D341Med (cell line): ENCODE measurements at regions not wholly inside any gene's neighbourhood (a gene's known extent, or its start where the extent isn't known, plus 50 kb on each side); places are given as distances from the start of the nearest gene placed in this dataset.

Source experiments
- DNase-seq: peaks from one replicate; pipeline ENCODE4 v3.0.0; 2012; ENCODE audit warnings: low spot score

DNA sequence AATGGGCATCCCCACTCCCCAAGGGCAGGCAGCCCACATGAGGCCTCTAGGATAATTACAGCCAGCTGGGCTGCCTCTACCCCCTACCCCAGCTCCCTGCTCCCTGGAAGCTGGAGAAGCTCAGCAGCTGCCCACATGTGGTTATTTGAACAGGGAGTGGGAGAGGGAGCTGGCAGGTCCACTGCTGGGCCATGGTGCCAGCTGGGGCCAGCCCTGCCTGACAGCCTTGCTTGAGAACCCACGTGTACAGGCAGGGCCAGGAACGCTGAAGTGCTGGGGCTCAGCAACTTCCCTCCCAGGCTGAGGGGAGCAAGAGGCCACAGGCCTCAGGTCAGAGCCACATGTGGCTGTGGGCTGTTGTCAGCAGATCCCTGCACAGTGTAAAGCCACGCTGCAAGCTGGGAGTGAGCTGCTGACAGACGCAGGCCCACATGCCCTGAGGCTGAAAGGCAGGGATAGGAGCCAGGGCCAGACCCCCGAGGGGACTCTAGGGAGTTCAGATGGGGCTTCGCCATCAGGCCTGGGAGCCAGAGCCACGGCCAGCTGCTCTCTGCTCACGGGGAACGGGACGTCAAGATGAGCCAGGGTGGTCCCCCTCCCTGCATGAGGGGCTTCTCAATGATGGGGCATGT lies 129.0 kb downstream of the SYF2 start:
- no peak for DNase-seq

DNA sequence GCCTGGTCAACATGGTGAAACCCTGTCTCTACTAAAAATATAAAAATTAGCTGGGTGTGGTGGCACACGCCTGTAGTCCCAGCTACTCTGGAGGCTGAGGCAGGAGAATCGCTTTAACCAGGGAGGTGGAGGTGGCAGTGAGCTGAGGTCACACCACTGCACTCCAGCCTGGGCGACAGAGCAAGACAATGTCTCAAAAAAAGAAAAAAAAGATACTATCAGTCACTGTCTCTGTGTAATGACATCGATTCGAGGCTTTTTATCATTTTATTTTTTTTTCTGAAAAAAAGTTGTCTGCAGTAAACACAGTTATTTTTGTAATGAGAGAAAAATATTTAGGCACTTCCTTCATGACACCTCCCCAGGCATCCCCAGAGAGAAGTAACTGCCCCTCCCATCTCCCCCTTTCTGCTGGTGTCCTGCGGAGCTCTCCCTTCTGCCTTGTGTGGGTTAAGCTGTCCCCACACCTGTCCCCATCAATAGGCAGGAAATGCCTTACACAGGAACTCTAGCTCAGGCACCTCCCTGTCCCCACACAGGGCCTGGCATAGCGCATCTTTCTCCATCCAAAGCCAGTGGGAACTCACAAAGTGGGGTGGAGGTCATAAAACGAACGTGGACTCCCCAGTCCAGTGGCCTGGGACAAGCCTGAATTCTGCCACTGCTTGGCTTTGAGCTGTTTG lies 132.0 kb downstream of the SYF2 start:
- DNase-seq: no peak

DNA sequence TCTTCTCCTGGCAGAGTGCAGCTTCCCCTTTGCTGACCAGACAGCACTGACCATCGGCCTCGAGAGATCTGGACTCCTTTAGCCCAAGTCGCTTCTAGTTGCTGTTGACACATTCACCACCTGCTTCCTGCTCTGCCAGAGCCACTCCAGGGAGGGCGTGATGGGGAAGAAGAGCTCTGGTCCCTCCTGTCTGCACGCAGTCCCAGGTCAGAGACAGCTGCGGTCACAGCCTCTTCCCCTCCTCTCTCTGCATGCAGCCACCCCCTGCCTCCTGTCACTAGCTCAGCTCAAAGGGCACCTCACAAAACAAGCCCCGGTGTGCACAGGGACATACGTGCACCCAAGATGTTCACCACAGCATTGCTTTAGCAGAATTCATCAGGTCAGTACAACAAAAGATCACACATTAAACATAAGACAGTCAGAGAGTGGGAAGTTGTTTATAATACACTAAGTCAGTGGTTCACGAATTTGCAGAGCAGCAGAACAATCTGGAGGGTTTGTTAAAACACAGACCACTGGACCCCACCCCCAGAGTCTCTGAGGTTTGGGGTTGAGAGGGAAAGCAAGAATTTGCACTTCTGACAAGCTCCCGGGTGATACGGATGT lies 132.9 kb downstream of the SYF2 start:
- DNase-seq: no peak

DNA sequence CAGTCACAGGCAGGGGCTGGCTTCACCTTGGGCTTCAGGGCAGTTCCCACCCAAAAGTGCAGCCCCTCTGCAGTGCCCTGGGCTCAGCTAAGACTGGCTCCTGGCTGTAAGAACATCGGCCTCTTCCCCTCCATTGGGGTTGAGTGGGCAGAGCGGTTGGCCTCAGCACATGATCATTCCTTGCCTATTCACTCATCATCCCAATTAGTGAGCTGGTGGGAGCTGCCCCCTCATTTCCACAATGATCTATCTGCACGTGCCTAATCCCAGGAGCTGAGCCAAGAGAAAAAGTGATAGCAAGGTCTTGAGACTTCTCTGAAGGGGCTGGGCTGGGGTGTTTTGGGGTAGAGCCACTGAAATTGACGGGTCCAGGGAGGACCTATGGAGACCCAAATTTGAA lies 133.6 kb downstream of the SYF2 start:
- no peak for DNase-seq

DNA sequence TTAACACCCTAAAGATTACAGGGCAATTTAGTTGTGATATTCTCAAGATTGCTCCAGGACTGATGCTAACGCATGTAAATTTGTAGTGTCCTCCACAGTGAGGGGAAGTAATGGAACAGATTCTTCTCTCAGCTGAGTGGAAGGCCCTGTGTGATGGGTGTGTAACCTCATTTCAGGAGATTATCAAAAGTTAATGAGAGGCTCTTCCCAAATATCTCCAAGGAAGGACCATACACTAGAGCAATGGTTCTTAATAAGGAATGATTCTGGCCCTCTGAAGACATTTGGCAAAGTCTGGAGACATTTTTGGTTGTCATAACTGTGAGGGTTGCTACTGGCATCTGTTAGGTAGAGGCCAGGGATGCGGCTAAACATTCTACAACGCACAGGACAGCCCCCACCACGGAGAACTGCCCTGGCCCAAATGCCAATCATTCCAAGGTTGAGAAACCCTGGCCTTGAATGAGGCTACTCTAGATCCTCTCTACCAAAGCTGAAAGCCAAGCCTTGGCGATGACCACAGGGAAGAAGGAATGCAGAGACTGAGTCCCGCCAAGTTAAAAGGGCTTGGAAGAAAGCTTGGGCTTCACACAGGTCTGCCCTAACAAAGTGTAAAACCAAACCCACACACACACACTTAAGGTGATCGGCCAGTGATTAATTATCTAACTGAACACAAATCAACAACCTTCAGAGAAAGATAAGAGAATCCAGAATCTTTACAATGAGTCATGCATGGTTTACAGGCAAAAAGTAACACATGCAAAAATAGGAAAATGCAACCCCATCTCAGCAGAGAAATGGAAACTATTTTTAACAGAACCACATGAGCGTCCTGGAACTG lies 135.8 kb downstream of the SYF2 start:
- DNase-seq: no peak

DNA sequence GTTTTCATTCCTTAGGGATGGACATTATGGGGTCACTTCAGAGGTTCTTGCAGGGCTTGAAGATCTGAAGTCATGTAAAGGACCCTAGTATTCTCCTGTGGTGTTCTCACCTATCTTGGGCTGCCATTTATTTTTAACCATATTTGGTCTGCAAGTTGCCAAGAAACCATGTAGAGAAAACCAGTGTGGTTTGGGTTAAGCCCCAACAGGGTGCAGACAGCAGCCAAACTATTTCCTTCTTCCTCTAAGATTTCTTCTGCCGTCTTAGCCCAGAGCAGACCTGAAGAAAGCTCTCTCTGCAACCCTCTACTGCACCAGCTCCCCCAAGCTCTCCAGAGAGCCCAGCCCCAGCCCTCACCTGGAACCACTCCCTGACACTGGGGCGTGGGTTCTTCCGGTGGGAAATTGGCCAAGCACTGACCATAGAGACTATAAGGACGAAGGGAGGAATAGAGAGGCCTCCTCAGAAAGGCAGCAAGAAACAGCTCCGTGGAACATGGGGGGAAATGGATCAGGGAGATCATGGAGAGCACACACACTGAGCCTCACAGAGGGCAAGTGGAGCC lies 136.6 kb downstream of the SYF2 start:
- no peak for DNase-seq

DNA sequence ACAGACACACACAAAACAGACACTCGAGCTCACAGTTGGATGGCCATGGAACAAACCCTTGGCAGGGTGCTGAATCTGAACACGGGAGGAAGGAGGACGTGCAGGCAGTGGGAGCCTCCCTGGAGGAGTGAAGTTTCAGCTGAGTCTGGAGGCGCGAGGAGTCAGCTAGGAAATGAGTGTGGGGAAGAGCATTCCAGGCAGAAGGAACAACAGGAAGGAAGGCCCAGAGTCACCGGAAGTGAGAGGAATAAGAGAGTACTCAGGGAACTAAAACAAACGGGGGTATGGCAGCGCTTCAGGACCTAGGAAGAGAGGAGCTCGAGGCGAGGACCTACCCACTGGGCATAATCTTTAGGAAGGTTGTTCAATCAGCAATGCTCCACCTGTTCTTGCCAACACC lies 137.3 kb downstream of the SYF2 start:
- no peak for DNase-seq

DNA sequence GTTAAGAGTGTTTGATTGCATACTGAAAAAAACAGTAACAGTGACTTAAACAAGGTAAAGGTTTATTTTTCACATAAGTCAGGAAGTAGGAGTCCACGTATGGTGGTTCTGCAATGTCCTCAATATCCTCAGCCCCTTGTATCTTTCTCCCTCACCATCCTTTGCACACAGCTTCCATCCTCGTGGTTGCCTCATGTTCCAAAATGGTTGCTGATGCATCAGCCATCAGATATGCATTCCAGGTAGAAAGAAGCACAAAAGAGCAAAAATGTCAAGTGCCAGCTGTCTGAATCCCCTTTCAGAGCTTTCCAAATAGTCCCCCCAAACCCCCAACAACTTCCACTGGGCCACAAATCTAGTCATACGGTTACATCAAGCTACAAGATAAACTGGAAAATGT lies 138.1 kb downstream of the SYF2 start:
- no peak for DNase-seq

DNA sequence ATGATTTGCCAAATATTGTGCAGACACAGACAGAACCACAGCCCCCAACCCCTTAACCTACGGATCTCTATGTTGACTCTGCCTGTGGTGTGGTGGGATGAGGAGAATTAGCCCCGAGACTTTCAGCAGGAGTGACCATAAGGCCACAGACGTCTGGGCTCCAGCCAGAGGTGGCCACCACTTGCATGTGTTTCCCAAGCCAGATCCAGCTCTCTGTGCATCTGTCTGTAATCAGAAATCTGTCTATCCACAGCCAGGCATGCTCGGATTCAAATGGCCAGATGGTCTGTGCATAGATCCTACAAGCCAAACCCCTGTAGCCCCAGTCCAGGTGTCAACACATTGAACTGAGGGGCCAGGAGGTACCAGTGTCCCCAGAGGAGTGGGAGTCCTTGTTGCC lies 140.6 kb downstream of the SYF2 start:
- DNase-seq: no peak

DNA sequence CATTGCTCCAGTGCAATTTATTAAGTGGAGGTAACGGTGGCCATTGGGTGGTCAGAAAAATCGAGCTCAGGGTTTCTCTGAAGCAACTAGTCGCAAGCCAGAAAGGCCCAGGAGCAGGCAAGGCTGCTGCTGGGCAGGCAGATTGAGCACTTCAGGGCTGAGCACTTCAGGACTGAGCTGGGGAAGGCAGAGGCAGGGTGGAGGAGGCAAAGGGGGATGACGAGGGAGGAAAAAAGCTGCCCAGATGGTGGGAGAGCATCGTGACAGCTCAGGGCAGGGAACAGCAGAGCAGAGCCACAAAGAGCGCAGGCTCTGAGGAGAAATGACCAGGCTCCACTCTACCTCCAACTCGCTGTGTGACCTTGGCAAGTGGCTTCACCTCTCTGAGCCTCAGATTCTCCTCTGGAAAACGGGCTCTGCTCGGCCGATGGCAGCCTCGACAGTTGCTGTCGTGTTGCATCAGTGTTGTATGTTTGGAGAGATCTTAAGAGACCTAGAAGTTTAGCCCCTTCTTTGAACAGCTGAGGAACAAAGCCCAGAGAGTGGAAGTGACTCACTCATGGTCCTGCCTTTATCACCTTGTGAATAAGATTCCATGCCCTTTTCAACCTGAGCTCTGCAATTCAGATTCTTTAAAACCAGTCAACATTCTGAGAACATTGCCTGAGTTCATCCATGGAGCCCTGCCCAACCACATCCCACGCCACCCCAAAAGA lies 141.4 kb downstream of the SYF2 start:
- DNase-seq: no peak

DNA sequence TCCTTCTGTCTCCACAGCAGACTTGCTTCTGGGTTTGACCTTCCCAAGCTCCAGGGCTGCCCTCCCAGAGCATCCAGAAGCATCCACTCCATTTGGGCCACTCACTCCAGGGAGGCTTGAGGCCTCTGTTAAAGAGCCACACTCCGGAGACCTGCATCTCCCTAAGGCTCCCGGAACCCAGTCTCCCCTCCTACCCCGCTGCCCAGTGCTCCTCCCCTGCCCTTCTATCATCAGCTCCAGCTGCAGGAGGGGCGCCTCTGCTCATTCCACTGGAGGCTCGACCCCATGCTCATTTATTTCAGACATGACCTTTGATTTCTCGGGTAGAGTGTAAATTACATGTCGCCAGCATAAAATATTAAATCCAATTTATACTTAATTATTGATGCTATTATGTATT lies 142.5 kb downstream of the SYF2 start:
- no peak for DNase-seq

DNA sequence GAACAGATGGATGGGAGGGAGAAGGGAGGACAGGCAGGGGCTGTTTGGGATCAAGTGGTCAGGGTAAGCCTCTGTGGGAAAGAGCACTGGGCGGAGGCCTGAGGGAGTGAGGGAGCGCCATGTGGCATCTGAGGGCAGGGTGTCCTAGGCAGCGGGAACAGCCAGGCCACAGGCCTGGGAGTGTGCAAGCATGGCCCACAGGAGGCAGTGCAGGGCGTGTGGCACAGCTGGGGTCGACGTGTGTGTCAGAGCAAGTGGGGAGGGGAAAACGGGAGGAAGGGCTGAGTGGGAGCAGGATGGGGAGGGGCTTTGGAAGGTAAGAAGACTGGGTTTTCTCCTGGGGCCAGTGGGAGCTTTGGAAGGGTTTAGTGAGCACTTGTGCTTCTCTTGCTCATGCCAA lies 143.4 kb downstream of the SYF2 start:
- no peak for DNase-seq

DNA sequence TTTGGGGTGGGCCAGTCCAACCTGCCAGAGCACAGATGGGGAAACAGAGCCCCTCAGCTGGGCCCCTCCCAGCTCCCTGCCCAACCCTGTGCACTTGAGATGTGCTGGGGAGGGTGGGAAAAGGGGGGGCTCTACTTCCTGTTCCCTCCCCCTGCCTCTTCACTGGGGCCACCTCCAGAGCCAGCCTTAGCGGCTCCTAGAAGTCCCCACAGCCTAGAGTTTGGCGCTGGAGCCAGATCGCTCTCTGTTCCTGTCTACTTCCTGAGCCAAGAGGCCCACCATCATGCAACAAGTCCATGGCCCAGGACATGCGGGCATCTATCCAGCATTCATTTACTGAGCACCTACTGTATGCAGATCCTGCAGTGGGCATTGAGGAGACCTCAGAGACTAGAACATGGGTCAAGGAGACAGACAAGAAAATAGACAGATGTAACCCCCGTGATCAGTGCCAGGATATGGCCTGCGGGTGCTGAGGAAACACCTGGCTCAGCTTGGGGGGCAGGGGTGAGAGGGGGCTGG lies 144.1 kb downstream of the SYF2 start:
- no peak for DNase-seq

DNA sequence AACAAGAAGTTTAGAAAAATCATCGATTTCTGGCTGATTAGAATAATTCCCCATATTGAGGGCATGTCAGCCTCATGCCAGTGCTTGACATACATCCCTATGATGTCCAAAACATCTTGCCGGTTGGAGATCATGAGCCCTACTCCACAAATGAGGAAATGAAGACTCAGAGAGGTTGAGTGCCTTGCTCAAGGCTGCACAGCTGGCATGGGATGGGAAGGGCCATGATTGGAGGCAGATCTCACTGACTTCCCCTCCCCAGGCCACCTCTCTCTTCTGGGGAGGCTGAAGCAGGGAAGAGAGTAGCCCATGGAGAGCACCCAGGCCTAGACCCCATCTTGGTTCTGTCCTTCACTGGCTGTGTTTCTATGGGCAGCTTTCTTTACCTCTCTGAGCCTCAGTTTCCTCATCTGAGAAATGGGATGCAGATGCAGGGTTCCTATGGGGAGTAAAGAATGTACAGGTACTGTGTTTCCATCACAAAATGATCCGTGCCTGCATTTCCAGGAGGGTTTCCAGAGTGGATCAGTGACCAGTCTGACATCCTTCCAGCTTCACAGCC lies 145.7 kb downstream of the SYF2 start:
- no peak for DNase-seq

DNA sequence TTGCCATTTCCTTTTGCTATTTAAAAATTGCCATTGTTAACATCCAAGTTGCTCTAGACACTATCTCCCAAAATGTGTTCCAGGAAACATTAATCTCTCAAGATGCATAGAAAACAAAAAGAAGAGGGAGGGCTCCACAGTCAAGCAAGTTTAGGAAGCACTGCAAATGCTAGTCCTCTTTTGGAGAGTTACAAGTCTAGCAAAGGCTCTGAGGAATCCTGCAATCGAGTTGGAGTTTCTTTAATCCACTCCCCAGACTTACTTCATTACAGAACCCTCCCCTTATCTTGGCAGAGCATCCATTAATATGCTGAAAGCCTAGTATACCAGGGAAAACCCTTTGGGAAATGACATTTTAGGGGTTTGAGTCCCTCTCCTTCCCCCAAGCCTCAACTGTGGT lies 147.9 kb downstream of the SYF2 start:
- no peak for DNase-seq

DNA sequence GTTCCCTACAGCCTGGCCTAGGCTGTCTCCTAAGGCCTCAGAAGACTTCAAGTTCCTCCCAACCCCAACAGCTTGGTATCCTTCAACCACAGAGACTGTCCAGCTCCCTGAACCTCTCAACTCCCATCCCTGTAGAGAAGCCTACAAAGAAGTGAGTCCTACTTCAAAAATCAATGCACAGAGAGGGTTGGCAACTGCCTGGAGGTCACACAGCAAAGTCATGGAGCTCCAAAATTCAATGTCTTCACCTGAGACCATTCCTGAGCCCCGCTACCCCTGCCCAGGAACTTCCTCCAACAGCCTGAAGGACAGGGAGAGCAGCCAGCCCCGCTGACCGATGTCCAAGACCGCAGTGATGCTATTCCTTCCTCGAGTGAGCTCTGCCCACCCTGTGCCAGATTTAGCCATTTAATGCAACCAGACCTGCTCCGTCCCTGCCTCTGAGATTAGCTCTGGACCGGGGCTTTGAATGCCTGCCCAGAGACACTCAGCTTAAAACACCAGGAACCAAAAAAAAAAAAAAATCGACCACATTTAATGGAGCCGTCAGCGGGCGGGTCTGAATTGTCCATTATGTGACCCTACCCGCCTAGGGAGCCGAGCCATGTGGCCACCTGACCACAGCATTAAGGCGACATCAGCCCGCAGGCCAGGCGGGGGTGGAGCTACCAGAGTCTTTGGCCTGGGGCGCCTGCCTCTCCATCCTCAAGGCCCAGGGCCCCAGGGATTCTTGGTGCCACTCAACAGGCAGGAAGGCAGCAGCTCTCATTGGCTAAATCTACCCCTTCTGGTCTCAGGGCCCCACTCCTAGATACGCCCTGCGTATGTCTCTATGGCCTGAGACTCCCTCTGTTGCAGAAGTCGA lies 148.6 kb downstream of the SYF2 start:
- DNase-seq: no peak

DNA sequence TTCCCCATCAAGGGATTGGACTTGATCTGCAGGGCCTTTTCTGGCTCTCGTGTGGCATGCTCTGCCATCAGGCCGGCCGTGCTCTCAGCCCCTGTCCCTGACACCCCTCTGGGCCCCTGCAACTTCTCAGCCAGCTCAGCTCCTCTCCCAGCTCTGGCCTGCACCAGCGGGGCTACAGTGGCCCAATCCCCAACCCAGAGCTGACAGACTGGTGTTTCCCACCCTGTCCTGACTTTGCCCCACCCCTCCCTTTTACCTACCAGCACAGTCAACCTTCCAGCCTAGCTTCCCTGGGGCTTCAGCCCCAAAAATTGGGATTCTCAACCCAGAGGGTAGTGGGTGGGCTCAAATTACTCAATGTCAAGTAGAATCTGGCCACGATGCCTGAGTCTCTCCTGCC lies 149.3 kb downstream of the SYF2 start:
- DNase-seq: no peak

DNA sequence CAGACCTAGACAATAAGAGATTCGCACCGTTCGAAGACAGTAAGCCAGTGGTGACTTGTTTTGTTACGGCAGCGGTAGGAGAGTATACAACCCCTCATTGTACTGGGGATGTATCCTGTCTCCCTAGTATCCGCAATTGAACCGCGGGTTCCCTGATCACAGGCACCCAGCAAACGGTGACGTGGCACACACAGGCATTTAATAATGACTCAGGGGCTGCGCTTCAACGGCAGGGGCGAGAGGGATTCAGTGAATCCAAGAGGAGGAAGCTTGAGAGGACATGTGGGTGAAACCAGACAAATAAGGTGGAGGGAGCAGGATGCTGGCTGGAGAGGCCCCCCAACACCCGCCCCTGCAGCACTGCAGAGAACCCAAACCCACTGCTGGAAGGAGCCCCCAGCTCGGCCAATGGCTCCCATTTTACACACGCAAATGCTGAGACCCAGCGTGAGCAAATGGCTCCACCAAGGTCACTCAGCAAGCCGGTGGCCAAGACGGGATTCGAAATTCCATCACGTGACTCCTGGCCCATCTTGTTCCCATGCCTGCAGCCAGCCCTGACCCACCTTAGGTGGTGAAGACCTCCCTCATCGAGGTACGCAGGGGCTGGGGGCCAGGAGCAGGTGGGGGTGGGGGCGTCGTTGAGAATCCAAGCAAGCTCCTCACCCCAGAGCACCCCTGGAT lies 149.9 kb downstream of the SYF2 start:
- no peak for DNase-seq

DNA sequence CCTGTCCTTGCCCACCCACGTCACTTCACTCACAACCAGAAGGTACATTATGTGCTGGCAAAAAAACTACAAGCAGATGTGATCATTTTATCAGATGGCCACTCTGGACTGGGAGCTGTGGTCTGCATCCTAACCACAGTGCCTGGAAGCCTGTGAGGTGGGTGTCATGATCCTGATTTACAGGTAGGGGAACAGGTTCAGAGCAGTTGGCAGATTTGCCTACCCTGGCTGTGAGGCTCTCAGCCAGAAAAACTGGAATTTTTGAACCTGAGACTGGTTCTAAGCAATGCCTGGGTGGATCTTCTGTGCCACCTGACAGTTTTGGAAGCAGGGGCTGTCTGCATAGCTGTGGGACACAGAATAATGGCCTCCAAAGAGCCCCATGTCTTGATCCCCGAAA lies 150.8 kb downstream of the SYF2 start:
- no peak for DNase-seq
